DND-41 (cell line): ENCODE measurements at regions not wholly inside any gene's neighbourhood (a gene's known extent, or its start where the extent isn't known, plus 50 kb on each side); places are given as distances from the start of the nearest gene placed in this dataset.

Source experiments
- CTCF ChIP-seq: IDR thresholded peaks from 2 replicates; pipeline ENCODE4 v1.5.1; 2012; ENCODE audit warnings: borderline replicate concordance, low read length, moderate library complexity, mild to moderate bottlenecking; ENCODE audit not compliant: poor library complexity, severe bottlenecking; ENCODE audit errors: extremely low read depth
- EZH2 ChIP-seq: IDR thresholded peaks from 3 replicates; pipeline ENCODE4 v1.6.1; 2012; ENCODE audit warnings: borderline replicate concordance, low read depth, mild to moderate bottlenecking, moderate library complexity, low read length, inconsistent platforms; ENCODE audit not compliant: severe bottlenecking

GRCh38 chr4:108255203-108255747 is 86.5 kb upstream of the LEF1 start:
- TF ChIP-seq EZH2 (no peak), CTCF (no peak)
